Stomach (tissue), 8 donors: ENCODE measurements at regions not wholly inside any gene's neighbourhood (a gene's known extent, or its start where the extent isn't known, plus 50 kb on each side); places are given as distances from the start of the nearest gene placed in this dataset.
A peak's percentile ranks its signal among the peaks of the same experiment; 100 is the strongest.

Source experiments
- DNase-seq, 2 donors: peaks; one replicate each; pipeline versions ENCODE4 v3.0.0 to v3.0.0-alpha.2; 2013 to 2019
- H3K27ac ChIP-seq, 5 donors: fragments of 200-600 bp in 4 of 5; sonication (generic) in 4 of 5; one replicate each; pipeline ENCODE4 v1.5.1; 2013 to 2019; ENCODE audit warnings: mild to moderate bottlenecking in 1 of 5, moderate library complexity in 1 of 5
- H3K27me3 ChIP-seq, 3 donors: fragments of 200-600 bp; sonication (generic); one replicate each; pipeline ENCODE4 v1.5.1; 2017 to 2019; ENCODE audit warnings: mixed run types in 1 of 3
- H3K36me3 ChIP-seq, 4 donors: fragments of 200-600 bp; sonication (generic); 1 replicate in 3 of 4; 2 replicates in 1 of 4; pipeline ENCODE4 v1.5.1; 2016 to 2019
- H3K4me1 ChIP-seq, 4 donors: fragments of 200-600 bp; sonication (generic); one replicate each; pipeline ENCODE4 v1.5.1; 2016 to 2019
- H3K4me3 ChIP-seq, 4 donors: fragments of 200-600 bp; sonication (generic) in 3 of 4; one replicate each; pipeline ENCODE4 v1.5.1; 2016 to 2019; ENCODE audit warnings: mild to moderate bottlenecking in 1 of 4
- H3K9me3 ChIP-seq, 4 donors: fragments of 200-600 bp; sonication (generic); one replicate each; pipeline ENCODE4 v1.5.1; 2016 to 2019
- EP300 ChIP-seq: sonication (generic); formaldehyde crosslinking; IDR thresholded peaks from one replicate; pipeline ENCODE4 v1.6.1; 2017; ENCODE audit warnings: antibody characterized with exemption
- POLR2A ChIP-seq, 4 donors: fragments of 450-650 bp; IDR thresholded peaks; one replicate each; pipeline ENCODE4 v1.6.1; 2016; ENCODE audit warnings: antibody characterized with exemption in 4 of 4, control low read depth in 2 of 4, mild to moderate bottlenecking in 1 of 4, moderate library complexity in 1 of 4
- POLR2AphosphoS5 ChIP-seq, 3 donors: sonication (generic); formaldehyde crosslinking; IDR thresholded peaks; one replicate each; pipeline ENCODE4 v1.6.1; 2016; ENCODE audit warnings: antibody characterized with exemption in 3 of 3
- WGBS, 5 donors: extraction: QIAGEN DNeasy Blood & Tissue Kit in 3 of 5; methylation state at CpG; one replicate each; pipeline versions ENCODE4 v1.1.5 to v1.1.7; 2013 to 2018; 5-methylcytosine and 5-hydroxymethylcytosine counted together
- intact Hi-C: fragments of 100-400 bp; cut with DNase I; formaldehyde crosslinking; loops from one replicate; pipeline ENCODE4 v1.15.1; 2023; ENCODE audit warnings: low total_unique reads
- TF ChIP-seq, protein P1 (sequence below), 7 experiments: fragments of 450-650 bp in 4 of 7; fragments of 200-600 bp in 3 of 7; sonication (generic) in 3 of 7; IDR thresholded peaks; one replicate each; pipeline ENCODE4 v1.5.1; 2016 to 2019; ENCODE audit warnings: antibody characterized with exemption in 7 of 7, control low read depth in 2 of 7, mild to moderate bottlenecking in 1 of 7
- donor health status: healthy with polysubstance abuse.
- donor health status: Bipolar disorder and iron deficiency.
- donor health status: healthy.

DNA sequence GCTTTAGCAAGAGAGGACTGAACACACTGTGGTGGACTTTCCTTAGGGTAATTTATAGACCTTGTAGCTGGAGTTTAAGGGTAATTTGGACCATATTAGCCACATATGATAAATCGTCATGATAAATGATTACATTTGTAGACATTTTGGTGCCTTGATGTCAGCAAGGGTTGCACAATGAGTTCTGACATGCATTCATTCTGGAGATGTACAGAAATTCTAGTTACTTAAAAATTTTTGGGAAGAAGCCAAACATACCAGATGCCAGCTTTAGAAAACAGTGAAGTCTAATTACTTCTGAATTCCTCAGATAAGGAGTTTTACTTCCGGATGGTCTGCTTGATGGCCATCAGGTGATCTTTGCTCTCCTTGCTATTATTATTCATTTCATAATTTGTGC, 653.1 kb downstream of the TBC1D32 start:
- WGBS, 5 donors, result 48 to 60% (median 52%) methylated on average over 2 of the region's 2 CpGs
- Histone ChIP-seq H3K36me3 (no peaks in the 10 kb centered on the region), H3K4me1 (no peaks in the 10 kb centered on the region), H3K4me3 (no peak overlapping the region), H3K27me3 (no peaks in the 10 kb centered on the region), H3K9me3 (no peaks in the 10 kb centered on the region), H3K27ac (no peak overlapping the region)
- DNase-seq, result no peak
- intact Hi-C loops, result no loop called here
- TF ChIP-seq EP300, result no peak
- no peak for TF ChIP-seq POLR2A (IDR thresholded peaks at IDR 0.05)
- no peak for TF ChIP-seq POLR2AphosphoS5 (IDR thresholded peaks at IDR 0.05)
- TF ChIP-seq, protein P1, sequence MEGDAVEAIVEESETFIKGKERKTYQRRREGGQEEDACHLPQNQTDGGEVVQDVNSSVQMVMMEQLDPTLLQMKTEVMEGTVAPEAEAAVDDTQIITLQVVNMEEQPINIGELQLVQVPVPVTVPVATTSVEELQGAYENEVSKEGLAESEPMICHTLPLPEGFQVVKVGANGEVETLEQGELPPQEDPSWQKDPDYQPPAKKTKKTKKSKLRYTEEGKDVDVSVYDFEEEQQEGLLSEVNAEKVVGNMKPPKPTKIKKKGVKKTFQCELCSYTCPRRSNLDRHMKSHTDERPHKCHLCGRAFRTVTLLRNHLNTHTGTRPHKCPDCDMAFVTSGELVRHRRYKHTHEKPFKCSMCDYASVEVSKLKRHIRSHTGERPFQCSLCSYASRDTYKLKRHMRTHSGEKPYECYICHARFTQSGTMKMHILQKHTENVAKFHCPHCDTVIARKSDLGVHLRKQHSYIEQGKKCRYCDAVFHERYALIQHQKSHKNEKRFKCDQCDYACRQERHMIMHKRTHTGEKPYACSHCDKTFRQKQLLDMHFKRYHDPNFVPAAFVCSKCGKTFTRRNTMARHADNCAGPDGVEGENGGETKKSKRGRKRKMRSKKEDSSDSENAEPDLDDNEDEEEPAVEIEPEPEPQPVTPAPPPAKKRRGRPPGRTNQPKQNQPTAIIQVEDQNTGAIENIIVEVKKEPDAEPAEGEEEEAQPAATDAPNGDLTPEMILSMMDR (IDR thresholded peaks at IDR 0.05), result no peak

DNA sequence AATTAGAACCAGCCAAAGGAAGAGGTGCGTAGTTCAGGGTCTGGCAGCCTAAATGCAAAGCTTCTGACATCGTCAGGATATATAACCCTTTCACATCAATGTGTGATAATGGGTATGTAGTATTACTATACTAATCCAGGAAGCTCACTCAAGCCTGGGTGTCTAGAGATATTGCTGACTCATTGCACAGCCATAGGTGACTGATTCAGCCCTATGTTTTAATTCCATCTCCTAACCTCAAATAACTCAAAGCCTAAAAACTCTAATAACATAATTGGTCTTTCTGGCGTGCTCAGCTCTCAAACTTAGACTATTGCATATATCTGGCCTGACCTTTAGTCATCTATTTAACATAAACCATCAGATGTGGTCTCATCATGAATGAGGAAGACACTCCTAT, 658.4 kb downstream of the TBC1D32 start:
- H3K4me3 ChIP-seq, result no peak overlapping the region
- no peaks in the 10 kb centered on the region for H3K27me3 ChIP-seq
- H3K9me3 ChIP-seq, result no peaks in the 10 kb centered on the region
- H3K4me1 ChIP-seq, result no peaks in the 10 kb centered on the region
- TF ChIP-seq, protein P1 (IDR thresholded peaks at IDR 0.05), result no peak
- TF ChIP-seq POLR2A (IDR thresholded peaks at IDR 0.05) (no peak), POLR2AphosphoS5 (IDR thresholded peaks at IDR 0.05) (no peak), EP300 (no peak)
- intact Hi-C loops, result no loop called here
- H3K27ac ChIP-seq, result no peak overlapping the region
- H3K36me3 ChIP-seq, result no peaks in the 10 kb centered on the region
- DNase-seq, result no peak
- WGBS, 5 donors, result 79 to 85% (median 83%) methylated on average over 3 of the region's 3 CpGs

DNA sequence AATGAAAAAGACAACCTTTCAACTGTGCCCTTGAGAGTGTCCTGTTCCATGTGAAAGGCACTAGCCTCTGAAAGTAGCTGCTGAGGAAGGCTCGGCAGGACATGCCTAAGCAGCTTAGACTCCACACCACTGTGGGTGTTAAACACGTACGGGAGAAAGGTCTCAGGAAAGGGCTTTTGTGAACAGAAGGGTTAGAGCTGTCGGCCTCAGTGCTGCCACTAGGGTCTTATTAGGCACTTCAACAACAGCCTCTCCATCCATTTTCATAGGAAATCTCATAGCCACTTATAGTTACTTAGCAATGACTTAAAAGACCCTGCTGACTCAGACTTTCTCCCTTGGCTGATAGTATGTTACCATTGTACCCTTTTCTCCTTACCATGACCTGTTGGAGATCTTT, 662.8 kb downstream of the TBC1D32 start:
- no peaks in the 10 kb centered on the region for H3K27me3 ChIP-seq
- intact Hi-C loops, result no loop called here
- no peak overlapping the region for H3K4me3 ChIP-seq
- DNase-seq, result peak in 1 of 2 donors; percentile 7
- peaks cover 0 to 13% (median 10%) of the 10 kb centered on the region in 4 donors for H3K9me3 ChIP-seq
- H3K27ac ChIP-seq, result no peak overlapping the region
- TF ChIP-seq POLR2A (IDR thresholded peaks at IDR 0.05), result no peak
- TF ChIP-seq, protein P1 (IDR thresholded peaks at IDR 0.05), result no peak
- TF ChIP-seq EP300, result no peak
- no peak for TF ChIP-seq POLR2AphosphoS5 (IDR thresholded peaks at IDR 0.05)
- H3K4me1 ChIP-seq, result no peaks in the 10 kb centered on the region
- WGBS, 5 donors, result 25 to 32% (median 29%) methylated on average over 4 of the region's 4 CpGs
- no peaks in the 10 kb centered on the region for H3K36me3 ChIP-seq

- Histone ChIP-seq H3K27ac (no peak overlapping the region), H3K4me1 (no peaks in the 10 kb centered on the region), H3K27me3 (no peaks in the 10 kb centered on the region), H3K4me3 (no peak overlapping the region), H3K36me3 (no peaks in the 10 kb centered on the region), H3K9me3 (peaks cover 0 to 4% (median 0%) of the 10 kb centered on the region in 4 donors)
- TF ChIP-seq POLR2A (IDR thresholded peaks at IDR 0.05) (no peak), POLR2AphosphoS5 (IDR thresholded peaks at IDR 0.05) (no peak), EP300 (no peak)
- TF ChIP-seq, protein P1 (IDR thresholded peaks at IDR 0.05), result no peak
- no peak for DNase-seq
- intact Hi-C loops, result no loop called here
- WGBS, 5 donors, result 74 to 93% (median 88%) methylated on average over 2 of the region's 2 CpGs
Observed at GRCh38 chr6:120652506-120652905, 681.8 kb downstream of the TBC1D32 start.
